GM12892 (cell line): ENCODE measurements at regions not wholly inside any gene's neighbourhood (a gene's known extent, or its start where the extent isn't known, plus 50 kb on each side); places are given as distances from the start of the nearest gene placed in this dataset.

ENCODE experiments used
- DNase-seq: peaks from one replicate; pipeline ENCODE4 v3.0.0; 2011; ENCODE audit not compliant: insufficient read length
- FAIRE-seq: peaks from 2 replicates; lab custom pipeline; 2011; peaks lifted over from hg19 to GRCh38; lab: Jason Lieb, UNC
- POLR2A ChIP-seq: IDR thresholded peaks from 2 replicates; pipeline ENCODE4 v1.6.1; 2011; ENCODE audit warnings: low read depth, low read length, control low read depth
- POLR2AphosphoS5 ChIP-seq: IDR thresholded peaks from 2 replicates; pipeline ENCODE4 v1.6.1; 2011; ENCODE audit warnings: low read depth, low read length, control low read depth
- TAF1 ChIP-seq: IDR thresholded peaks from 2 replicates; pipeline ENCODE4 v1.6.1; 2011; ENCODE audit warnings: low read depth, mild to moderate bottlenecking, control low read depth, low read length, borderline replicate concordance

DNA sequence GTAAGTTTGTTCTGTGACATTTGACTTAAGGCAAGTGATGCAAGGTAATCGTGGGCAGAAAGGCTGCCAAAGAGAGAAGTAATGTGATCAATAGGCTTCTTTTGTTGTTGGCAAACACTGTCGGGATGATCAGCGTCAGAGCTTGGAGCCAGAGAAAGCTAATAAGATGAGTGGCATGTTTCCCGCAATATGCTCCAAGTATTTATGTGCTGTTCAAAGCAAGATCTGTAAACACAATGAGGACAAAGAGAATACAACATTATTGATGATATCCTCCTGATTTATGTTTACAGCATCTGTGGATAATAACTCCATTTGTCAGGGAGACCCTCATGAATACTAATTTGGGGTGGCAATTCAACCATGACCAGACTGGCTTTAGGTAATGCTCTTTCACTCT is 603.3 kb downstream of the TDRD15 start:
- DNase-seq, result no peak
- TF ChIP-seq POLR2AphosphoS5 (no peak), TAF1 (no peak), POLR2A (no peak)
- no peak for FAIRE-seq

DNA sequence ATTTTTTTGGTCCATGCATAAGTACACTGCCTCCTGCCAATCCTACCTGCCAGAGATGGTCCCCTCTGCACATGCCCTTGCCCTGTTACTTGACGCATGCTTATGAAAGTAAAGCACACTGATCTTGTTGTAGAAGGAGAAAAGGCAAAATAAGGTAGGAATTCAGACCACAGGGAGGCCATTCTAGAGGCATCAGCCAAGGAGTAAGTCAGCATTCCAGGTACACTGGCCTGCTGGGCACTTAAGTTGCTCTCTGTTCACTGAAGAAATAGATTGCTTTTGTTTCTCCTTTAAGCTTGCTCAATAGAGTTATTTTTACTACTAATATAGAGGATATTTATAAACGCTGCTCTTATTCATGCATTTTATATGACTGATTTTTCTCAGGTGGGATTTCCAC is 604.4 kb downstream of the TDRD15 start:
- FAIRE-seq, result no peak
- TF ChIP-seq POLR2A (no peak), TAF1 (no peak), POLR2AphosphoS5 (no peak)
- no peak for DNase-seq

DNA sequence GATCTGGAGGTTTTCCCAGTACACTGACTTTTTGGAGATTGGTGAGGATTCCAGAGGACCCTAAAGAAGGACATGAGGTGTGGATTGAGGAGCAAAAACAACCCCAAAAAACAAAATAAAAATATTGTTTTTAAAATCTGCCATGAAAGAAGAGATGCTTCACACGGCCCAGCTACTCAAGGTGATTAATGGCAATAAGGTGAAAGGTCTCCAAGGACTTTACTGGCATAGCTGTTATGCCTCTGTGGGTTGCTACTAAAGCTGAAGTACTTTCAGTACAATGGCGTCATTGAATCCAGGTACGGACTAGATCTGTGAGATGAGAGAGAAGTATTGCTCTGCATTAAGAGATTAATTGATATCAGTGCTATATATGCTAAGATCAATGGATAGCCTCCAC is 606.4 kb downstream of the TDRD15 start:
- DNase-seq (no peak), FAIRE-seq (no peak)
- TF ChIP-seq TAF1 (no peak), POLR2A (no peak)

DNA sequence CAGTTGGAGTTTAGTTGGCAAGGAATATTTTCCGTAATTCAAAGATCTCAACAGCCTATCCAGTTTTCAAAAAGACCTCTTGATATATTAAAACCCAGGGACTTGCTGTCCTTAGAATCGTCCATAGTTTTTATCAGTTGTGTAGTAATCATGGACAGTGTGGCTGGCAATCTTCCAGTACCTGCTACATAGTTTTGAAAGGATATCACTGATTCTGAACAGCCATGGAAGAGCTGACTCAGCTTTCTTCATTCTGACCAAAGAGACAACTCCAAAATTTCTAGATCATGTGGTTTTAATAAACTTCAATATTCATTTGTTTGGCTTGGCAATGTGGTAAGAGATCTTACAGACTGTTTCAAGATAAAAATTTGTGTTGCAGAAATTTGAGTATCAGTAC is 616.7 kb downstream of the TDRD15 start:
- TF ChIP-seq POLR2AphosphoS5 (no peak), TAF1 (no peak), POLR2A (no peak)
- no peak for FAIRE-seq
- no peak for DNase-seq

DNA sequence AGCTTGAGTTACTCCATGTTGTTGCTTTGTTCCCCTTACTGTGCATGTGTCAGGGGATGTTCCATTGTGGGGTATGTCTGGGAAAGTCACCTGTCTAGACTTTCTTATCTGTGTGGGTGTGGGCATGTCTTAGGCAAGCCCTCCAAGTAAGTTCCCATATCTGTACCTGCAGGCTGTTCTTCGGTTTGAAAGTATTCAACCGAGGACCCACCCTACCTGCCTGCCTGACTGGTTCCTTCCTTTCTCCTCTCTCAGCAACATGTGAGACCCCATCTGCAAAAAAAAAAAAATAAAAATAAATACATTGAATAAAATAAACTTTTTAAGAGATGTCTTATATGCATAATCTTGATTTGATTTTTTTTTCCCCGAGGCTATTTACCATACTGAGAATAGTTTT is 622.7 kb downstream of the TDRD15 start:
- no peak for TF ChIP-seq POLR2A
- no peak for TF ChIP-seq TAF1
- no peak for TF ChIP-seq POLR2AphosphoS5
- DNase-seq (no peak), FAIRE-seq (no peak)

DNA sequence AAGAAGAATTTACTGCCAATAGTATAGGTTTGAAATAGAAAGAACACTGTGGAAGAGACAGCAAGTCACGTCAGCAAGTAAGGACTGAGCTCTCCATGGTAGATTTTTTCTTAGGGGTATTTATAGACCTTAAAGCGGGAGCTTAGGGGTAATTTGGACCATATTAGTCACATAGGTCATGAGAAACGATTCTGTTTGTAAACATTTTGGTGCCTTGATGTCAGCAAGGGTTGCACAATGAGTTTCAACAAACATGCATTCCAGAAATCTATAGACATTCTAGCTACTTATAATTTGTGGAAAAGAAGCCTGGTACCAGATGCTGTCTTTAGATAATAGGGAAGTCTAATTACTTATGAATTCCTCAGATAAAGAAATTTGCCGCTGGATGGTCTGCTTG is 624.7 kb downstream of the TDRD15 start:
- DNase-seq (no peak), FAIRE-seq (no peak)
- no peak for TF ChIP-seq TAF1
- no peak for TF ChIP-seq POLR2A
- TF ChIP-seq POLR2AphosphoS5, result no peak

DNA sequence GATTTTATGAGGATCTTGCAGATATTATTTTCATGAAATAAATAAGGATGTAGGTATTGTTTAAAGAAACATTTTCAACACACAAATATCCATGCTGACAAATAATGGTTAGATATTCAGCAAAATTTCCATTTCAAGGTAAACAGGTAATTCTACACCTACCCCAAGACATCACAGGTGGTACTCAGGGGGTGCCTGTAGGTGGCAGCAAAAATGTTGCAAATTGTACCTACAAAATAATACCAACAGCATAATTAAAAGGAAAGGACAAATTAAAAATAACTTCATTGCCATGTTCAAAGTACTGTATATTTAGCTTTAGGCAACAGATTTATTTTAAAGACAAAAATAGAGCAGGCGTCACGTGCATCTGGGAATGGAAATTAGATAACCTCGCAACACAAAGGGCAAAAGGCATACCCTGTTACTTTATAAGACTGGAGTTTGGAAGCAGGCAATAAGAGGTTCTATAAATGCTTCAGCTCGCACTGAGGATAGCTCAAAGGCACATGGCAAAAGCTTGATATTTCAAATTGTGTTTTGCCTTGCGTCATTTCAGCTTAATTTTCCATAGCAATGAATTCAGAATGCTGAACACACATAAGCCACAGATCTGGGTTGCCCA is 630.5 kb downstream of the TDRD15 start:
- DNase-seq (no peak), FAIRE-seq (no peak)
- TF ChIP-seq POLR2A, result no peak
- TF ChIP-seq POLR2AphosphoS5, result no peak
- no peak for TF ChIP-seq TAF1

DNA sequence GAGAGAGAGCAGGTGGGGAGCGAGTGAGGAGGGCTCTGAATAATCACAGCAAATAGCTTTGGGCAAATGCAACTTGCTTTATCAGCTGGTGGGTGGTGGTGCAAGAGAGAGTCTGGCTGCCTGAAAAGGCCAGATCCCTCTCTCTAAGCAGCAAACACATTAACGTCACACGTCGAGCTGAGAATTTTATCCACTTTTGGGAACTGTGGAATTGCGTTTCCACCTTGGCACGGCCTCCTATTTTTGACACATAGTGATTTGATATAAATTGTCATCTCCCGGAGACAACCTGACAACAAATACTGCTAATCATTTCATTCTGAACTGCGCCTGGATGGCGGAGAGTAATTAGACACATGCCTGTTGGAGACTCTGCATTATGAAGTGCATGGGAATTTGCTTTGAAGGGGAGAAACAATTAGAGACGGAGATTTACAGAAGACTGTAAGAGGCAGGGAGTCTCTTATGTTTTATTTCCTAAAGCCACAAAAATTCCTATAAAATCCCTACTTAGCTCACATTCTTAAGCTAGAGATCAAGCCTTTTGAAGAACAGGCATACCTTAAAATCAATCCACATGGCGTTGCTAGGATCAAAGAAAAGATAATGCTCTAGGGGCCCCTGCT is 634.1 kb downstream of the TDRD15 start:
- TF ChIP-seq TAF1 (no peak), POLR2AphosphoS5 (no peak), POLR2A (no peak)
- DNase-seq, result no peak
- no peak for FAIRE-seq

DNA sequence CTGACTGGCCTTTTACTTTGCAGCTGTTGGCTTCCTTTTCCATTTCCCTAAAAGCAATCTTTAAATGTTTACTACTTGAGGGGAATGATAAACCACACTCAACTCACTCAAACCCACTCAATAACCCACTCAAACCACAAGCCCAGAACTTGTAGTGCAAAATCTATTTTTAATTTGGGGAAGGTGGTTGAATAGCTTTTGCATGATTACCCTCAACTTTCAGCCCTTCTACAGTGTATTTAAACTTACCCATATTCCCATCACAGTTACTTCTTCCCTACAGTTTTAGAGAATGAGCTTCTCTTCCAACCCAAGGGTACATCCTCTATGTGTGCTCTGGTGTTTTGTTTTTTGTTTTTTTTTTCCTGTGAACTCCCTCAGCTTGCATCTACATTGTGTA is 636.1 kb downstream of the TDRD15 start:
- FAIRE-seq, result no peak
- DNase-seq, result no peak
- TF ChIP-seq POLR2A (no peak), TAF1 (no peak), POLR2AphosphoS5 (no peak)

DNA sequence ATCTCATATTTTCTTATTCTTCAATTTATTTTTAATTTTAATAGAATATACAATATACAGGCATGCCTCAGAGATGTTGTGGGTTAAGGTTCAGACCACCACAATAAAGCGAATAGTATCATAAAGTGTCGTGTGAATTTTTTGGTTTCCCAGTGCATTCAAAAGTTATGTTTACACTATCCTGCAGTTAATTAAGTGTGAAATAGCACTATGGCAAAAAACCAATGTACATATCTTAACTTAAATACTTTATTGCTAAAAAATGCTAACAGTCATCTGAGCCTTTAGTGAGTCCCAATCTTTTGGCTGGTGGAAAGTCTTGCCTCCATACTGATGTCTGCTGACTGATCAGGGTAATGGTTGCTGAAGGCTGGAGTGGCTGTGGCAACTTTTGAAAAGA is 637.6 kb downstream of the TDRD15 start:
- DNase-seq, result no peak
- no peak for FAIRE-seq
- no peak for TF ChIP-seq POLR2AphosphoS5
- TF ChIP-seq TAF1, result no peak
- TF ChIP-seq POLR2A, result no peak

DNA sequence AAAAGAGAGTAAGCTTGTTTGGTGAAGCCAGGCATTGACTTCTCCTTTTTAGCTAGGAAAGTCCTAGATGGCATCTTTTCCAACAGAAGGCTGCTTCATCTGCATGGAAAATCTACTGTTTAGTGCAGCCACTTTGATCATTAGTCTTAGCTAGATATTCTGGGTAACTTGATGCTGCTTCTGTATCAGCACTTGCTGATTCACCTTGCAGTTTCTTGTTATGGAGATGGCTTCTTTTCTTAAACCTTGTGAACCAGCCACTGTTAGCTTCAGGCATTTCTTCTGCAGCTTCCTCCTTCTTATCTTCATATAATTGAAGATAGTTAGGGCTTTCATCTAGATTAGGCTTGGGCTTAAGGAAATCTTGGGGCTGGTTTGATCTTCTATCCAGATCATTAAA is 639.7 kb downstream of the TDRD15 start:
- TF ChIP-seq TAF1 (no peak), POLR2AphosphoS5 (no peak), POLR2A (no peak)
- DNase-seq, result no peak
- no peak for FAIRE-seq

DNA sequence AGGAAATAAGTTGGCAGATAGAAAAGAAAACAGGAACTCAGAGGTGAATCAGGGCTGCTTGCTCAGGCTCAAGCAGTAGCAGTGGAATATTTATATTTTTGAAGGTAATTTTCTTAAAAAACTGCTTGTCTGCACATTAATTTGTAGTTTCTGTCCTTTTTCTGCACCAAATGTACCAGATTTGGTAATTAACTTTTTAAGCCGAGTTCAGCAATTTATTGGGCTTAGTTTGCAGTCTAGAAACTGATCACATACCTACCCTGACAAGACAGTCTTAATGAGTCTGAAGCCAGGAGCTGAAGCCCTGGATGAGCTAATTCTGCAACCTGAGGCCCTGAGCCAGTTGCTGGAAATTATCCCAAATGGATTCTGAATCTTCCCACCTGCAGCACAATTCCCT is 647.0 kb downstream of the TDRD15 start:
- DNase-seq (no peak), FAIRE-seq (no peak)
- TF ChIP-seq TAF1, result no peak
- no peak for TF ChIP-seq POLR2AphosphoS5
- no peak for TF ChIP-seq POLR2A

DNA sequence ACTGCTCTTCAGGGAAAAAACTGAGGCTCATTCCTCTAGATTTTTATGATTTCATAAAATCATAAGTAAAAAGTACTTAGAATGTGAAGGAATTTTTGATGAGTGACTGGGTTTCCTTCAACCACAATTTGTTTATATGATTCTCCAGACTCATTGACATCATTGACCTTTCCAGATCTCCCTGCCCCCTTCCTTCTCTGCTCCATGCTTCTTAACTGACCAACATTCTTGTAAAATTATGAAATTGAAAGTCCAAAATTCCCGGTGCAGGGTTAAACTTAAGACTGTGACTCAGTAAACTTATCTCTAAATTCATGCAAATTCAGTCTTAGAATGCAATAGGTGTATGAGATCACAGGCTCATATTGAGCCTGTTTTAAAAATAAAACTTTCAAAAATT is 648.9 kb downstream of the TDRD15 start:
- TF ChIP-seq POLR2A (no peak), POLR2AphosphoS5 (no peak), TAF1 (no peak)
- DNase-seq (no peak), FAIRE-seq (no peak)
